ENCODE measurements at regions not wholly inside any gene's neighbourhood (a gene's known extent, or its start where the extent isn't known, plus 50 kb on each side); places are given as distances from the start of the nearest gene placed in this dataset.

GRCh38 chr17:70675070-70675590, 505.8 kb downstream of the KCNJ2 start:
- TF ChIP-seq CTCF (IDR thresholded peaks at IDR 0.05; ENCODE audit: extremely low read depth in 1 of 2, insufficient read depth in 1 of 2, low read depth in 1 of 2, low read length in 2 of 2): no peak
- no peak for TF ChIP-seq POLR2A (IDR thresholded peaks at IDR 0.05; ENCODE audit: low read depth, low read length)
- TF ChIP-seq EZH2 (IDR thresholded peaks at IDR 0.05; ENCODE audit: borderline replicate concordance, low read depth, low read length, severe bottlenecking): no peak
- no peak for TF ChIP-seq FOS (IDR thresholded peaks at IDR 0.05; ENCODE audit: borderline replicate concordance, insufficient read depth, low read length)
- TF ChIP-seq JUN (IDR thresholded peaks at IDR 0.05; ENCODE audit: borderline replicate concordance, insufficient read depth, insufficient read length, low read depth): no peak
- TF ChIP-seq POLR2AphosphoS5 (IDR thresholded peaks at IDR 0.05; ENCODE audit: insufficient read depth, low read depth, low read length): no peak
- TF ChIP-seq GATA2 (IDR thresholded peaks at IDR 0.05; ENCODE audit: insufficient read depth, insufficient read length, low read depth, low read length): no peak
- no peak for TF ChIP-seq MYC (IDR thresholded peaks at IDR 0.05; ENCODE audit: low read depth, low read length)

All from endothelial cell of umbilical vein (primary cell).